HG02642 (cell line): ENCODE measurements at regions not wholly inside any gene's neighbourhood (a gene's known extent, or its start where the extent isn't known, plus 50 kb on each side); places are given as distances from the start of the nearest gene placed in this dataset.
"Not testable (repeated sequence)": the region's sequence is repeated elsewhere in the genome, so short reads cannot be mapped to it uniquely, and the experiment has no call there.

Source experiments
- ATAC-seq: cut with Tn5 transposase; IDR thresholded peaks from one replicate; pipeline ENCODE4 v1.9.1; 2021; ENCODE audit warnings: mild to moderate bottlenecking; ENCODE audit not compliant: unreplicated experiment, poor library complexity

DNA sequence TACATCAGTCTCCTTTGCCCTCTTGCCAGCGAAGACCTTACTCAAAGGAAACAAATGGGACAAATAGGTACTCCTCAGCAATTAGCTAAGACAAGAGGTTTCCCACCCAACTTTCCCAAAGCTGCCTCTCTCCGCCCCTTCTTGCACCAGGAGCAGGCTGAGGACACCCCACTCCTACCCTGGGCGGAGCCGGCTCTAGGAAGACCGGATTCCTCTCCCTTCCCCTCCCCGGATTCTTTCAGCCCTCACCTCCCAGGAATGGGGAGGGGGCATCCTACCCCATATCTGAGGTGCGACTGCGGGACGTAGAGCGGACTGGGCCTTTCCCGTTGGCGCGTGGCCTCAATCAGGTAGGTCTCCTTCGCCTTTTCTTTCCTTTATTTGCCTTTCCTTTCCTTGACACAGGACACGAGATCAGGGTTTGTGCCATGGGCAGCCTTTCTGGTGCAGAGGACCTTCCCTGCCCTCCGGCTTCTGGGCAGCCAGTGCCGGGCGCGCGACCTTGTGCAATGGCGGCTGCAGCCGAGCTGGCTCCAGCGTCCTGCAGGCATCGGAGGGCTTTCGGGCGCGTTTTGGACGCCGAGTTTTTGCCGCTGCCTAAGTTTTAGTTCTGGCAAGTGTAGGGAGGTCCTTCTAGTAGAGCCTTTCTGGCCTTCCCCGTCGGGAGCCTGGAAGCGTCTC, 279.9 kb downstream of the PLS3 start:
- not testable (repeated sequence) for ATAC-seq

DNA sequence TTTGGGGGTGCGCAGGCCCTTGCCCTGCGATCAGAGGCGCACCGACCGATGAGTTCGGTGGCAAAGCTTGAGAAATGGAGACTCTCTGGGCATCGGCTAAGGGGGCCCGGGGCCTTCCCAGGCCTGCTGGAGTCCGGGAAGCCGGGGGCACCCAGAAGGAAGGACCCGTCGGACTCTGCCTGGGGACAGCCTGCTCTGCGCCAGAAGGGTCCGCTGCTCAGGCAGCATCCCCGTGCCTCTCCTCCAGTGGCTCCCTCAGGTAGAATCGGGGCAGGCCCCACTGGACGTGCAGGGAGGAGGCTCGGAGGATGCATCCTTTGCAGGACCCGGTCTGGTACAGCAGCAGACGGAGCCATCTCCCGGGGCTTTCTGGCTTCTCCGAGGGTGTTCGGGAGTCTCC, 290.0 kb downstream of the PLS3 start:
- ATAC-seq = not testable (repeated sequence)

DNA sequence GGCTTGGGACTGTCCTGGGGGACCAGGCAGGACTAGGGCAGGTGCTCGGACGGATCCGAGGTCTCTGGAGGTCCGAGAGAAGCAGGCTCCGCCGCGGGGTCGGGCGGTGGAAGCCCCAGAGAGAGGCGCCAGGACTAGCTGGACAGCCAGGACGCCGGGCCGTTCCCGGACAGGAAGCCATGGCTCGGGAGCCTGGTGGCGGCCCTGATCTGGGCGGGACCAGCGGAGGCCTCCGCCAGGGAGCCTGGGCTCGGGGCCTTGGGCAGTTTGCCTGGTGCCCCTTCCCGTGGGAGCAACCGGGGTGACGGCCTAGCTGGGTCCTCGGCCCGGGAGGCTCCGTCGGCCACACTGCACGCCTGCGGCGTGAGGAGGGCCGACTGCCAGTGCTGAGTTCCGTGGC, 292.3 kb downstream of the PLS3 start:
- not testable (repeated sequence) for ATAC-seq

DNA sequence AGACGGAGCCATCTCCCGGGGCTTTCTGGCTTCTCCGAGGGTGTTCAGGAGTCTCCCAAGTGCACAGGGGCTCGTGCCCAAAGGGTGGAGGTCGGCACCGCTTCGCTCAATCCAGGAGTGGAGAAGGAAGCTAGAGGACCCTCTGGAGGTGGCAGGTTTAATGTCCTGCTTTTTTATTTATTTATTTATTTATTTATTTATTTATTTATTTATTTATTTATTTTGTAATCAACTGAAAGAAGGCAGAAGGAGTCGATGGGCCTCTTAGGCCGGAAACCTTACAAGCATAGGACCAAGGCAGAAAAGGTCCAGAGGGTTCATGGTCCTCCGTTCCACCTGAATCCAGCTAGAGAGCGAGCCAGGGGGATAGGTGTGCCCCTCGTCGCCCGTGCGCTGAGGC, 289.4 kb upstream of the AGTR2 start:
- not testable (repeated sequence) for ATAC-seq

DNA sequence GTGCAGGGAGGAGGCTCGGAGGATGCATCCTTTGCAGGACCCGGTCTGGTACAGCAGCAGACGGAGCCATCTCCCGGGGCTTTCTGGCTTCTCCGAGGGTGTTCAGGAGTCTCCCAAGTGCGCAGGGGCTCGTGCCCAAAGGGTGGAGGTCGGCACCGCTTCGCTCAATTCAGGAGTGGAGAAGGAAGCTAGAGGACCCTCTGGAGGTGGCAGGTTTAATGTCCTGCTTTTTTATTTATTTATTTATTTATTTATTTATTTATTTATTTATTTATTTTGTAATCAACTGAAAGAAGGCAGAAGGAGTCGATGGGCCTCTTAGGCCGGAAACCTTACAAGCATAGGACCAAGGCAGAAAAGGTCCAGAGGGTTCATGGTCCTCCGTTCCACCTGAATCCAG, 286.4 kb upstream of the AGTR2 start:
- ATAC-seq = not testable (repeated sequence)

DNA sequence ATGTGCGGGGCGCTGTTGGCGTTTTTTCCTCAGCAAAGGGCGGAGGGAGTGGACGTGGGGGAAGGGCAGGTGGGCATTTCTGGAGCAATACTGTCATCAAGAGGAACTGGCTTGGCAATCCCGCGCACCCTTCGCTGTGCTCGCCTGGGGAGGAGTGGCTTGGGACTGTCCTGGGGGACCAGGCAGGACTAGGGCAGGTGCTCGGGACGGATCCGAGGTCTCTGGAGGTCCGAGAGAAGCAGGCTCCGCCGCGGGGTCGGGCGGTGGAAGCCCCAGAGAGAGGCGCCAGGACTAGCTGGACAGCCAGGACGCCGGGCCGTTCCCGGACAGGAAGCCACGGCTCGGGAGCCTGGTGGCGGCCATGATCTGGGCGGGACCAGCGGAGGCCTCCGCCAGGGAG, 282.5 kb upstream of the AGTR2 start:
- not testable (repeated sequence) for ATAC-seq

DNA sequence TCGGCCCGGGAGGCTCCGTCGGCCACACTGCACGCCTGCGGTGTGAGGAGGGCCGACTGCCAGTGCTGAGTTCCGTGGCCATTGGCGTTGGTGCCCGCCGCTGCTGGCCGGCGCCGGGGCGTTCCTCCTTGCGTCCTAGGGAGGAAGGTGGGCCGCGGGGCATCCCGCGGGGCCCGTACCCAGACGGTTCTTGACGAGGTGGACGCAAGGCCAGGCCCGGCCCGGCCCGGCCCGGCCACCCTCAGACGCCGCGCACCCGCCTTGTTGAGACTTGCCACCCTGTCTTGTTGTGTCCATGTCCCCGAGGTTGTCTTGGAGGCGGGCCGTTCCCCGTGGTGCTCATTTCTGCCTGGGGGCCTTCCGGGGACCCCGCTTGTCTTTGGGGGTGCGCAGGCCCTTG, 282.0 kb upstream of the AGTR2 start:
- not testable (repeated sequence) for ATAC-seq

DNA sequence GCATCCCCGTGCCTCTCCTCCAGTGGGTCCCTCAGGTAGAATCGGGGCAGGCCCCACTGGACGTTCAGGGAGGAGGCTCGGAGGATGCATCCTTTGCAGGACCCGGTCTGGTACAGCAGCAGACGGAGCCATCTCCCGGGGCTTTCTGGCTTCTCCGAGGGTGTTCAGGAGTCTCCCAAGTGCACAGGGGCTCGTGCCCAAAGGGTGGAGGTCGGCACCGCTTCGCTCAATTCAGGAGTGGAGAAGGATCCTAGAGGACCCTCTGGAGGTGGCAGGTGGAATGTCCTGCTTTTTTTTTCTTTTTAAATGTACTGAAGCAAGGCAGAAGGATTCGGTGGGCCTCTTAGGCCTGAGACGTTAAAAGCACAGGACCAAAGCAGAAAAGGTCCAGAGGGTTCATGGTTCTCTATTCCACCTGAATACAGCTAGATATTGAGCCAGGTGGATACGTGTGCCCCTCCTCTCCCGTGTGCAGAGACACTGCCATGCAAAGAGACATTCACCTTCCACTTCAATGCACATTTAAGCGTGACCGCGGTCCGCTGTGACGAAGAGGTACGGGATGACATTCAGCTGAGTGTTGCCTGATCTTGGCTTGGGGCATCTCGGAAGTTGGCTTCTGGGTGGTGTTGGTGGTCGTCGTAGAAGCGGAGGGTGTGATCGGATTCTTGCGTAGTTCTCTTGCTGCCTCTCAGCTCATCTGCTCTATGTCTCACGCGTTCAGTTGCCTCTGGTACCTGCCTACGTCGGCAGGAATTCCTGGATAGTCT, 281.2 kb upstream of the AGTR2 start:
- ATAC-seq = no peak

DNA sequence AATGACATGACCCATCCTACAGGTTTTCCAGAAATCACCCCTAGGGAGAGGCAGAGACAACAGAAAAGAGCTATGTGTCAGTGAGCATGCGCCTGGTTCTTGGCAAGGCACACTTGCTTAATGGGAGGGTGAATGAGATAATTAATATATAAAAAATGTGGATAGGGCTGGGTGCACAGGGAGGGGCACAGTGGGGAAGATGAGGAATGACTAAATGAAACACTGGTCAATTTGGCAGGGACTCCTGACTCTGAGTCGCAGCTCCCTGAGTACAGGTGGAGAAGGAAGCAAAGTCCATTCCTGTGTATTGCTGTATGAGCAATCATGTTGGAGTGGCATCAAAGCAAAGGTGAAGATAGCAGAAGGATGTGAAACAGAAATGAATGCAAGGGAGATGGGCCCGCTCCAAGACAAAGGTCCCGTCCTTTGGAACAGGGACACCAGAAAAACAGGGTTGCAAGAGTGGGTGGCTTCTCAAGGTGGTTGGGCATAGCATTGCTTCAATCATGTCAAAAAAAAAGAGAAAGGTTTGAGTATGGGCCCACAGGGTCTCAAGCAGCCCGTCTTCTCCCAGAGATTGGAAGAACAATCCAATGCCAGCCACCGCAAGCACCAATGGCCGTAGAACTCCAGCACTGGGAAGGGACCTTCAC, 278.4 kb upstream of the AGTR2 start:
- no peak for ATAC-seq

DNA sequence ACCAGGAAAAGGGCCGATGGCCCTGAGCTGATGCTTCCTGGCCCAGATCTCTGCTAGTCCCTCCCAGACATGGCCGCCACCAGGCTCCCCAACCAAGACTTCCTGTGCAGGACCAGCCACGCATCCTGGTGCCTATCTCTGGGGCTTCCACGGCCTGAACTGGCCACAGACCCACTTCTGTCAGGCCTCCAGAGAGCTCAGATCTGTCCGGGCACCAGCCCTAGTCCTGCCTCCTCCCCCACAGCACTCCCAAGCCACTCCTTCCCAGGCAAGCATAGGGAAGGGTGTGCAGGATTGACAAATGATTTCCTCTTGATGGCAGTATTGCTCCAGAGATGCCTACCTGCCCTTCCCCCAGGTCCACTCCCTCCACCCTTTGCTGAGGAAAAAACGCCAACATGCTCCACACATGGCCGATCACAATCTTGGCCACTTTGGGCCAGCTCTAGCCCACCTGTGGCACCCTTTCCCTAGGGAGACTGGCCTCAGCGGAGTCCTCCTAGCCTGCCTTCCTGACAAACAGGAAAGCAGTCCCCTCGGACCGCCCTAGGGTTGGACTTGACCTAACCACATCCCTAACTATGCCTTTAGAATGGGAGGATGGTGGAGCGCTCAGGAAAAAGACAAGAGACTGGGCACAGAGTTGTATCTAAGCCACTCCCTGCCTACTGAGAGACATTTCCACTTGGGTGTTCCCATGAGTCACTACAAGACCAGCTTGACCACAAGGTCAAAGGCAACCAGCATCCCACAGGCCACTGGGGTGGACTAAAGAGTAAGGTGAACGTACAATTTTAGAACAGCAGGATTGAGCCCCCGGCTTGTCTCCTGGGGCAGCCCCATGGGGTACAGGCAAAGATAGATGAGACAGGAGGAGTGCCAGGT, 277.5 kb upstream of the AGTR2 start:
- ATAC-seq = peak; percentile 63

DNA sequence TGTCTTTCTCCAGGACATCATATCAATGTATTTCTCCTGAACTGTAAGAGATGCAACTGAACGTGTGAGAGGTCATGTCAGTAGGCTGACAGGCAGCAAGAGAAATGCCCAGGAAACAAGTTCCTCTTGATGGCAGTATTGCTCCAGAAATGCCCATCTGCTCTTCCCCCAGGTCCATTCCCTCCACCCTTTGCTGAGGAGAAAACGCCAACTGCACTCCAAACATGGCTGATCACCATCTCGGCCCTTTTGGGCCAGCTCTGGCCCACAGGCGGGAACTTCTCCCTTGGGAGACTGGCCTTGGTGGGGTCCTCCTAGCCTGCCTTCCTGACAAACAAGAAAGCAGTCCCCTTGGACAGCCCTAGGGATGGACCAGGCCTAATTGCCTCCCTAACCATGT, 276.5 kb upstream of the AGTR2 start:
- no peak for ATAC-seq

DNA sequence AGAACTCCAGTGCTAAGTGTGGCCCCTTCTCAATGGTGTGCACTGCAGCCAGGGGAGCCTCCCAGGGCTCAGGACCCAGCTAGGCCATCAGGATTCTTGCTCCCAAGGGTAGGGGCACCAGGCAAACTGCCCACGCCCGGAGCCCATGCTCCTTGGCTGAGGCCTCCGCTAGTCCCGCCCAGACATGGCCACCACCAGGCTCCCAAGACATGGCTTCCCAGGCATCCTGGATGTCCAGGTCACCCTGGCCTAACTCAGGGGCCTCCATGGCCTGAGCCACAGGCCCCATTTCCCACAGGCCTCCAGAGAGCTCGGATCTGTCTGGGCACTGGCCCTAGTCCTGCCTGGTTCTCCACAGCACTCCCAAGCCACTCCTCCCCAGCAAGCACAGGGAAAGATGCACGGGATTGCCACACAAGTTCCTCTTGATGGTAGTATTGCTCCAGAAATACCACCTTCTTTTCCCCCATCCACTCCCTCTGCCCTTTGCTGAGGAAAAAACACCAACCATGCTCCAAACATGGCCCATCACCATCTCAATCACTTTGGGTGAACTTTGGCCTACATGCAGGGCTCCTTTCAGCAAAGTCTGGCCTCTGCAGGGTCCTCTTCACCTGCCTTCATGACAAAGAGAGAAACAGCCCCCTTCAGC, 274.7 kb upstream of the AGTR2 start:
- ATAC-seq = no peak

DNA sequence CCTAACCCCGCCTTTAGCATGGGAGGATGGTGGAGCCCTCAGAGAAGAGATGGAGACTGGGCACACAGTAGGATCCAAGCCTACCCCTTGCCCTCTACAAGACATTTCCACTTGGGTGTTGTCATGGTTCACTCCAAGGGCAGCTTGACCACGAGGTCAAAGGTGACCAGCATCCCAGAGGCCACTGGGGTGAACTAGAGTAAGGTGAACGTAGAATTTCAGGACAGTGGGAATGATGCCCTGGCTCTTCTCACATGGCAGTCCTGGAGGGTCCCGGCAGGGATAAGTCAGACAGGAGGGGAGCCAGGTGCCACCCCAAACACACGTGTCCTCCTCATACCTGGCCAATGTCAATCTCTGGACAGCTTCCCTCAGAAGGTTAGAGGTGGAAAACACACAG, 274.2 kb upstream of the AGTR2 start:
- ATAC-seq = no peak

DNA sequence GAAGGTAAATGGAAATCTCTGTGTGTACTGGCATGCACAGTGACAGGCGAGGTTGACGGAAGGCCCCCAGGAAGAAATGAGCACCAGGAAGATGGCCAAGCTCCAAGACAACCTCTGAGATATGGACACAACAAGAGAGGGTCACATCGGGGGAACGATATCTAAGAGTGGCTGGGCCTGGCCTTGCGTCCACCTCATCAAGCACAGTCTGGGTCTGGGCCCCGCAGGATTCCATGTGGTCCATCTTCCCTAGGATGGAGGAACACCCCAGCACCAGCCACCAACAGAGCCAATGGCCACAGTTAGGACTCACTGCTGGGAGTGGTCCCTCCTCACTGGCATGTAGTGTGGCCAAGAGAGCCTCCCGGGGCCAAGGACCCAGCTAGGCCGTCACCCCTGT, 272.6 kb upstream of the AGTR2 start:
- no peak for ATAC-seq

DNA sequence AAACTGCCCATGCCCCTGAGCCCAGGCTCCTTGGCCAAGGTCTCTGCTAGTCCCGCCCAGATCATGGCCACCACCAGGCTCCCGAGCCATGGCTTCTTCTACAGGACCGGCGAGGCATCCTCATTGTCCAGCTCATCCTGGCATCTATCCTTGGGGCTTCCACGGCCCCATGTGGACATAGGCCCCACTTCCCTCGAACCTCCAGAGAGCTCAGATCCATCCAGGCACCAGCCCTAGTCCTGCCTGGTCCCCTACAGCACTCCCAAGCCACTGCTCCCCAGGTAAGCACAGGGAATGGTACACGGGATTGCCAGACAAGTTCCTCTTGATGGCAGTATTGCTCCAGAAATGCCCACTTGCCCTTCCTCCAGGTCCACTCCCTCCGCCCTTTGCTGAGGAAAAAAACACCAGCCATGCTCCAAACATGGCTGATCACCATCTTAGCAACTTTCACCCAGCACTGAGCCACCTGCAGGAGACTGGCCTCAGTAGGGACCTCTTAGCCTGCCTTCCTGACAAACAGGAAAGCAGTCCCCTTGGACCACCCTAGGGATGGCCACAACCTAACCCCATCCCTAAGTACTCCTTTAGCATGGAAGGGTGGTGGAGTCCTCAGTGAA, 272.1 kb upstream of the AGTR2 start:
- peak; percentile 64 for ATAC-seq

DNA sequence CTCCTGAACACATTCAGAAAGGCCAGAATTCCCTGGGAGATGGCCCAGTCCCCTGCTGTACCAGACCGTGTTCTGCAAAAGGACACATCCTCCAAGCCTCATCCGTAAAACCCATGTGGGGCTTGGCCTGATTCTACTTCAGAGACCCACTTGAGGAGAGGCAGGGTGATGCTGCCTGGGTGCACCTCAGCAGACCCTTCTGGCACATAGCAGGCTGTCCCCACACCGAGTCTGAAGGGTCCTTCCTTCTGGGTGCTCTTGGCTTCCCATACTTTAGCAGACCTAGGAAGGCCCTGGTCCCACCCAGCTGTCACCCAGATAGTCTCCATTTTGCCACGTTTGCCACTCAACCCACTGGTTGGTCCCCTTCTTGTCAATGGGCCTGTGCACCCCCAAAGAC, 270.1 kb upstream of the AGTR2 start:
- no peak for ATAC-seq

DNA sequence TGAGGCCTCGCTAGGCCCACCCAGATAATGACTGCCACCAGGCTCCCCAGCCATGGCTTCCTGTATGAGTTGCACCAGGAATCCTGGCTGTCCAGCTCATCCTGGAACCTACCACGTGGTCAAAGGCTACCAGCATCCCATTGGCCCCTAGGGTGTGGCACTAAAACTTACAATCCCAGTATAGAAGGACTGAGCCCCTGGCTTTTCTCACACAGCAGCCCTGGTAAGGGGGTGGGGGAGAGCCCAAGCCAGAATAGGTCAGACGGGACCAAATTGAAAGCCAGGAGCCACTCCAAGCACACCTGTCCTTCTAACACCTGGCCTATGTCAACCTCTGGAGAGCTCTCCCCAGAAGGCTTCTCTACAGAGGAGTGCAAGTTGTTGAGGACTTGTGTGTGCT, 269.3 kb upstream of the AGTR2 start:
- ATAC-seq = no peak

DNA sequence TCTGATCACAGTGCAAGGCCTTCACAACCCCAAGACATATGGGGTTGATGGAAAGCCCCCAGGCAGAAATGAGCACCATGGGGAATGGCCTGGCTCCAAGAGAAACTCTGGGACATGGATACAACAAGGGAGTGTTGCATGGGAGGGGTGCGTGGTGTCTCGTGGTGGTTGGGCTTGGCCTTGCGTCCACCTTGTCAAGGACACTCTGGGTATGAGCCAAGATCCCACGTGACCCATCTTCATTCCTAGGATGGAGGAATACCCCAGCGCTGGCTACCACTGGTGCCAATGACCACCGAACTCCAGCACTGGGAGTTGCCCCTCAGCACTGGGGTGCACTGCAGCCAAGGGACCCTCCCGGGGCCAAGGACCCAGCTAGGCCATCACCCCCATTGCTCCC, 267.5 kb upstream of the AGTR2 start:
- no peak for ATAC-seq

DNA sequence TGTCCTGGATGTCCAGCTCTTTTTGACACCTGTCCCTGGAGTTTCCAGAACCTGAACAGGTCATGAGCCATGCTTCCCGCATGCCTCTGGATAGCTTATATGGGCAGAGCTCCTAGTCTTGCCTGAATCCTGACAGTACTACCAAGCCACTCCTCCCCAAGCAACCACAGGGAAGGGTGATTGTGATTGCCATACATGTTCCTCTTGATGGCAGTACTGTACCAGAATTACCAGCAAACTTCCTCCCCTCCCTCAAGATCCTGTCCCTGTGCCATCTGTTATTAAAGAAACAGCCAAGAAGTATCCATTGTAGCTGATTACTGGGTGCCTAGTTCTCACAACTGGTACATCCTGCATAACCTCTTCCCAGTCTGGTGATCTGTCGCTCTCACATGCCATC, 264.3 kb upstream of the AGTR2 start:
- no peak for ATAC-seq

DNA sequence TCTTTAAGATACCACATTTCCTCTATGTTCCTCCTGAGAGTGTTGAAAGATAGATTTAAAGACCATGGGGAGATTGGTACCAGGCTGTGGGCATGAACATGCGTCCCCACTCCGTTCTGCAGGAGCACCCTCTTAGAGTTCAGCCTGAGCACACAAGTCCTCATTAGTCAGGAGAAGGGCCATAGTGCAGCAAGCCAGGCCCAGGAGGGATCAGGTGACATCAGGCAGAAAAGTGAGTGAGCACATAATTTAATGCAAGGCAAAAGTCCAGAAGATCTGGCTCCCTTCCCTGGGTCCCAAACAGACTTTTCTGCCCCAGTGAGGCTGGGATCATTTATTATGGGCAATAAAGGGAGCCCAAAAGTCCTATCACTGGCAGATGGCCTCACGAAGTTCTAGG, 263.7 kb upstream of the AGTR2 start:
- ATAC-seq = no peak
